Posterior cingulate gyrus (tissue), 11 donors: ENCODE measurements at regions not wholly inside any gene's neighbourhood (a gene's known extent, or its start where the extent isn't known, plus 50 kb on each side); places are given as distances from the start of the nearest gene placed in this dataset.
A peak's percentile ranks its signal among the peaks of the same experiment; 100 is the strongest.
"Not testable (repeated sequence)": the region's sequence is repeated elsewhere in the genome, so short reads cannot be mapped to it uniquely, and the experiment has no call there.

ENCODE experiments used
- DNase-seq, 10 donors: peaks; one replicate each; pipeline versions ENCODE4 v3.0.0 to v3.0.0-alpha.2; 2020 to 2021; ENCODE audit warnings: mixed read lengths in 3 of 10
- intact Hi-C: fragments of 100-400 bp; cut with DNase I; formaldehyde crosslinking; loops from one replicate; pipeline ENCODE4 v1.15.1; 2023

GRCh38 chr2:59326581-59327365 is 1085.6 kb upstream of the FANCL start:
- intact Hi-C loops, DNase-seq: not testable (repeated sequence)

- DNase-seq: no peak
- intact Hi-C loops: no loop called here
Measured at GRCh38 chr2:59322870-59323269, 1081.7 kb upstream of the FANCL start.

DNA sequence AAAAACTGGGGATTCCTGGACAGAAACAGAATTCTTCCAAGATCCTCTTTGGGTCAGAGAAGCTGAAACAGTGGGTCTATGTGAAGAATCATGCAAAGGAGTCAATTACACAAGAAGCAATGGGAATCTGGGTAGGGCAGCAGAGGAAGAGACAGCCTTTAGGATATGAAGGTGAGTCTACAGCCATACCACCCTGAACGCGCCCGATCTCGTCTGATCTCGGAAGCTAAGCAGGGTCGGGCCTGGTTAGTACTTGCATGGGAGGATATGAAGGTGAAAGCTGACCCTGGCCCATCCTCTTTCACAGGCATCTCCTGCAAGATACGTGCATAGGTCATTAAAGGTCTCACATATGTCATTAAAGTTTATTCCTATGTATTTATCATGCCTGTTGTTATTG is 1080.9 kb upstream of the FANCL start:
- no peak for DNase-seq
- intact Hi-C loops: no loop called here

DNA sequence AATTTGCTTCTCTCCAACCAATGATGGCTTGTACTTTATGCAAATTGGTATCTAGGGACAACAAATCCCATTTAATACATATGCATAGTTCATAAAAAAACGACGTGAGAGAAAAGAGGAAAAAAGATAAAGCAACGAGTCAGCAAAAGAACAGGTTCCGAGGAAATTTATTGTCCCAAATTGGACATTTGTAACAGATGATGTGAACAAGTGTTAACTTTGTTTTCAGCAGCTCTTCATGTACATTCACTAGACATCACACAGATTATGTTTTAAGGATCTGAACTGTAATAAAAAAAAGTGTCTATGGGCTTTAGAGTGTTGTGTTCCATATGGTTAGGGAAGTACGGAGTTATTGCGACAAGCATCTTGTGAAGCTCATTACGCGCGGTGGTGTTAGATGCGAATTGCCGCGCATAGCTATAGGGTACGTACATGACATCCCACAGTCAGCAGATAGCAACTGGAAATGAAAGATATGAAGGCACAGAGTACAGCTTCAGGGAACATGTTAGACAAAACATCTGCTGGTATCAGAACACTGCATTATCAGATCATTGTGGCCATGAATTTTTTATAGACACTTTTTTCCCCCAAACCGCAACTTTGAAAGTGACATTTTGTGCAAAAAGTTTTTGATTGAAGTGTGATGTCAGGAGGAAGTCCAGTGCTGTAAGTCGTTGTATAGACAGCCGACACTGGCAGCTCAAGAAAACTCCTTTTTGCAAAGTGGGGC is 1073.1 kb upstream of the FANCL start:
- peak in 1 of 10 donors; percentile 61 for DNase-seq
- intact Hi-C loops: no loop called here

- DNase-seq: no peak
- intact Hi-C loops: no loop called here
Measured at GRCh38 chr2:59312967-59313940, 1072.1 kb upstream of the FANCL start.

DNA sequence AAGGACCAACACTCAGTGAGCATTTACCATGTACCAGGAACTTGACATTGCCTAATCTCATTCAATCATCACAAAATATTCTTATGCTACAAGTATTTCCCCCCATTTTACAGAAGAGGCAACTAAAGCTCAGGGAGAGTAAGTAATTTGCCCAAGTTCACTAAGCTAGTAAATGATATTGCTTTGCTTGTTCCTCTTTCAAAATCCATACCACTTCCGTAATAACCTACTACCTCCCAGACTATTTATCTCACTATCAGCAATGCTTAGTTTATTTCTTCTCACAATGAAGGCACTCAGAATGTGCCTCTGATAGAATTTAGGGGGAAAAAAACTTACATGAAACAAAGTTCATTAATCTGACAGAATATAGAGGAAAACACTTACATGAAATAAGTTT is 1070.9 kb upstream of the FANCL start:
- intact Hi-C loops: no loop called here
- DNase-seq: no peak

GRCh38 chr2:59308108-59308507 is 1067.0 kb upstream of the FANCL start:
- intact Hi-C loops: no loop called here
- no peak for DNase-seq

DNA sequence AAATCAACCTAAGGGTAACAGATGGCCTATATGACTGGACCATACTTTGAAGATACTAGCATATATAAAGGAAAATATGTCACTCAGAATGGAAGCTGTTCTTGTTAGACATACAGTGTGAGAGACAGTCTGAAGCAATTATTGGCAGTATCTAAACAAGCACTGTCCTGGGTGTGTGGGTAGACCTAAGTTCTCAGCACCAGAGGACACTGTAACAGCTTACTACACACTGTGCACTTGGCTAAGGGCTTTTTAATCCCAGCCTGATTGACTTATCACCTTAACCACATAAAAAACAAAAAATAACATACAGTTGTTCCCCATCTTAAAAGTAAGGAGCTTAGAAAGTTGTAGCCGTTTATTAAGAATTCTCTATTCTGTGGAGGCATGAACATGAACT is 1066.1 kb upstream of the FANCL start:
- intact Hi-C loops: no loop called here
- no peak for DNase-seq

GRCh38 chr2:59303272-59303671 is 1062.1 kb upstream of the FANCL start:
- intact Hi-C loops: no loop called here
- DNase-seq: no peak

- DNase-seq: no peak
- intact Hi-C loops: no loop called here
Measured at GRCh38 chr2:59302683-59303082, 1061.6 kb upstream of the FANCL start.

- intact Hi-C loops: loop anchor here (2.0 kb wide), 1 partner anchor 1249 kb away; no protein-coding TSS in a partner anchor
- peak in 4 of 10 donors; percentile 6 to 16 (median 11) for DNase-seq
Measured at GRCh38 chr2:59301466-59302402, 1060.6 kb upstream of the FANCL start.

- DNase-seq: no peak
- intact Hi-C loops: no loop called here
Measured at GRCh38 chr2:59297816-59298215, 1056.7 kb upstream of the FANCL start.

DNA sequence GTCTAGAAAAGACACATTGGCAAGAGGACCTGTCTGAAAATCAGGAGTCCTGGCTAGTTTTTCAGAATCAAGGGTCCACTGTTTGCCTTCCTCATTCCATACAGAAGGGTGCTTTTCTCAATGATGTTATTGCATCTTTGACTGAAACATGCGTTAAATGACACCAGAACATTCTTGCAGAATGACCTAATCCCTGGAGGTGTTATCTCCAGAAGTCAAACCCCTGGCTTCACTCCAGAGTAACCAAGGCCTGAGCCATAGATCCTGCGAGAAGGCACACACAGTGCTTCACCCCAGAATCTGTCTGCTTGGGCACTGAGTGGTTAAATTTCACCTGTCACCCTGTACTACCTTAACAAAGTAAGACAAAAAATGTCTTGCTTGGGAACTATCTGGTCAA is 1055.2 kb upstream of the FANCL start:
- intact Hi-C loops: no loop called here
- DNase-seq: no peak

- intact Hi-C loops: no loop called here
- DNase-seq: no peak
Measured at GRCh38 chr2:59295524-59296162, 1054.5 kb upstream of the FANCL start.

DNA sequence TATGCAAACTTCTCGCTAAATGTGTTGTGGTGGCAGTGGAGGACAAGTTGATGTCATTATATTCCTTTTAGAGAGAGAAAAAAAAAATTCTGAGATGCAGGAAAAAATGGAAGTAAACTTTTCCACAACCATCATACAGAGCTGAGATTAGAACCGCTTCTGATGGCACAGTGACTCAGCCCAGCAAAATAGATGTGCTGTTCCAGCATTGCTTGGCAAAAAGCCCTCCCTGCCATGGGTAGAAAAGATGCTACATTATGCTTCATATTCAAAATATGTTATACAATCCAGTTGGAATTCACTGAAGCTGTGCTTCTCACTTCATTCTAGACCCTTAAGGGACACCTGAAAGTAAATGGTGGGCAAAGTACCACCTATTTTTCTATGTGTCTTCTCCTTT is 1047.6 kb upstream of the FANCL start:
- intact Hi-C loops: no loop called here
- DNase-seq: peak in 7 of 10 donors; percentile 37 to 90 (median 48)

DNA sequence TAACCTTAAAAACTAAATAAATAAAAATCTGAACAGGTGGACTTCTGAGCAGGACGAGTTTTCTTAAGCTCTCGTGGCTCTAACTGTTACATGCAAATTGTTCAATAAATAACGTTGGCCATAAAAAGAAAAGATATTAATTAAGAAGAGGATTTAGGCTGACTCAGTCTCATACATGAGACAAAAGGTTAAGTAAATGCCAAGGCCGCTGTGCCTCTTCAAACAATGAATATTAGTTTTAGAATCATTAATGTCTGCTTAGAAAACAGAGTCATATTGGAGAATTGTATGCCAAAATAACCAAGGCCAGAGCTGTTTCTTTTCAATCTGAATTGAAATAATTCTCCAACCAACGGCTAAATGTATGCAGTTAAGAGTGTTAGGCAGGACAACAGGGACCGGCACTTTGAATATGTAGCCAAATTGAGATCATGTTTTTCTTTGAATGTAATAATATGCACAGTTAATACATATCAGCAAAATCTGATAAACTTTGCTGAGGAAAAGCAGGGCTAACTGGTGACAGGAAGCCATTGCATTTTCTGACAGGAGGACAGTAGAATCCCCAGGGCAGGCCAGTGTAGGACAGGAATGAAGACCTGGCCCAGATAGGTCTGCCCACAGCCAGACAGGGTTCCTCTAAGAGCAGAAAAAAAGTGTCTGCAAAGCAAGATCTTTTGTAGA is 1041.4 kb upstream of the FANCL start:
- intact Hi-C loops: no loop called here
- DNase-seq: no peak

DNA sequence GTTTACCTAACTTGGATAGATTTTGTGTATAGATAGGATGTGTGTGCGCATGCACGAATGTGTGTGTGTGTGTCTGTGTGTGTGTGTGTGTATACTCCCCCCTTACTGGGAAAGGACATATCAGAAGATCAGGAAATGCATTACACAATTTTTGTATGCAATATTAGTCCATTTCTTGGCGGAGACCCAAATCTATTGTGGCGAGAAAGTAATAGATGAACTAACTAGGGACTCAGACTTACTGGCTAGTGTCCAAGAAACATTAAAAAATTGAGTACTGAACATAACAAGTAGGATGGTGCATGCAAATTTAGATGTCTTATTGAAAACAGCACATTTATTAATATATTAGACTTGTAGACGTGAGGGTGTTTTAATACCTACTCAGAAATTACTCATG is 1036.5 kb upstream of the FANCL start:
- DNase-seq: no peak
- intact Hi-C loops: no loop called here

GRCh38 chr2:59276917-59277316 is 1035.8 kb upstream of the FANCL start:
- intact Hi-C loops: no loop called here
- no peak for DNase-seq

DNA sequence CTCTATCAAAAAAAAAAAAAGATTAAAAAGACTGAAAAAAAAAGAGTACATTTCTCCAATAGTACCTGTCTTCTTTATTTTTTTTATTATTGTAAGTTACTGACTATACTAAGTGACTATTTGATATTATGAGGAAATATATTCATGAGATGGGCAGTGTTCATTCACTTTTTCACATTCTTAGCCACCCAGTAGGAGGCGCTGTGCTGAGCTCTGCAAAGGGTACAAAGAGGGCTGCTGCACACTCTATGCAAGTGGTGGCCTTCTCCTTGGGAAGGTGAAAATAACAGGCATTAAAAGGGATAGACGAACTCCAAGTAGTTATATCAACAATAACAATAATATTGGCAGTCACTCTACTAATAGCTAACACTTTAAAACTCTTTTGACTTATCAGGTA is 1034.9 kb upstream of the FANCL start:
- intact Hi-C loops: no loop called here
- no peak for DNase-seq
